ENCODE measurements at regions not wholly inside any gene's neighbourhood (a gene's known extent, or its start where the extent isn't known, plus 50 kb on each side); places are given as distances from the start of the nearest gene placed in this dataset.

DNA sequence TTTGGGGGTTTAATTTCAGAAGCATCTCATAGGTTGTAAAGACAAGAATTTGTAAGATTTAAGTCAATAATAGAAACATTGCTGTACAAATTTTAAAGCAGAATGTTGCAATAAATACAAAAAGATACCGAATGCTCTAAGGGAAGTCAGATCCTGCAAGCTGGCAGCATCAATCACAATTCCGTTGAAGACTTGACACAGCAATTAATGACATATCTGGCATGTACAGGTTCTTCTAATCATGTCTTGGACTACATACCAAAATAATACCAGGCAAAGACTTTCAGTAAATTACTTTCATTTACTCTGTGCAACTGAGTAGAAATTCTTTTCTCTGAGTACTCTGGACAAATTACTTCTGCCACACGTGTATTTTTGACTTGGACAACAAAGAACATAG, 54.0 kb upstream of the CDIN1 start:
- H3K27ac ChIP-seq (ENCODE audit: extremely low read depth, low read depth, low read length), result no peak overlapping the region
- H3K4me1 ChIP-seq (ENCODE audit: control insufficient read depth, insufficient read depth, low read length), result peaks cover 7% of the 10 kb centered on the region
- ChIA-PET CTCF (no interaction called here), POLR2A (no interaction called here)
- no peaks in the 10 kb centered on the region for H3K9me3 ChIP-seq (ENCODE audit: control insufficient read depth, insufficient read depth, low read depth, low read length)
- TF ChIP-seq, protein P1, sequence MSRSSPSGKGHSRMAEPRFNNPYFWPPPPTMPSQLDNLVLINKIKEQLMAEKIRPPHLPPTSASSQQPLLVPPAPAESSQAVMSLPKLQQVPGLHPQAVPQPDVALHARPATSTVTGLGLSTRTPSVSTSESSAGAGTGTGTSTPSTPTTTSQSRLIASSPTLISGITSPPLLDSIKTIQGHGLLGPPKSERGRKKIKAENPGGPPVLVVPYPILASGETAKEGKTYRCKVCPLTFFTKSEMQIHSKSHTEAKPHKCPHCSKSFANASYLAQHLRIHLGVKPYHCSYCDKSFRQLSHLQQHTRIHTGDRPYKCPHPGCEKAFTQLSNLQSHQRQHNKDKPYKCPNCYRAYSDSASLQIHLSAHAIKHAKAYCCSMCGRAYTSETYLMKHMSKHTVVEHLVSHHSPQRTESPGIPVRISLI (tag by site-specific recombination; IDR thresholded peaks at IDR 0.05), result no peak
- TF ChIP-seq ZNF707 (tag by site-specific recombination; IDR thresholded peaks at IDR 0.05) (no peak), ZSCAN23 (tag by site-specific recombination; IDR thresholded peaks at IDR 0.05) (no peak), ZFP3 (tag by site-specific recombination; IDR thresholded peaks at IDR 0.05; ENCODE audit: low read depth) (no peak), ZNF629 (tag by site-specific recombination; IDR thresholded peaks at IDR 0.05) (no peak), ZNF521 (tag by site-specific recombination; IDR thresholded peaks at IDR 0.05) (no peak), SCRT1 (tag by site-specific recombination; IDR thresholded peaks at IDR 0.05; ENCODE audit: borderline replicate concordance) (no peak), ZNF658 (tag by site-specific recombination; IDR thresholded peaks at IDR 0.05) (no peak), ZNF747 (tag by site-specific recombination; IDR thresholded peaks at IDR 0.05) (no peak), ZNF561 (tag by site-specific recombination; IDR thresholded peaks at IDR 0.05; ENCODE audit: borderline replicate concordance) (no peak), ZNF510 (tag by site-specific recombination; IDR thresholded peaks at IDR 0.05; ENCODE audit: insufficient replicate concordance) (no peak)
- TF ChIP-seq, protein P2, sequence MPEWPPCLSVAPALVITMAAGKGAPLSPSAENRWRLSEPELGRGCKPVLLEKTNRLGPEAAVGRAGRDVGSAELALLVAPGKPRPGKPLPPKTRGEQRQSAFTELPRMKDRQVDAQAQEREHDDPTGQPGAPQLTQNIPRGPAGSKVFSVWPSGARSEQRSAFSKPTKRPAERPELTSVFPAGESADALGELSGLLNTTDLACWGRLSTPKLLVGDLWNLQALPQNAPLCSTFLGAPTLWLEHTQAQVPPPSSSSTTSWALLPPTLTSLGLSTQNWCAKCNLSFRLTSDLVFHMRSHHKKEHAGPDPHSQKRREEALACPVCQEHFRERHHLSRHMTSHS (tag by site-specific recombination; IDR thresholded peaks at IDR 0.05), result no peak
- no peak overlapping the region for H3K4me3 ChIP-seq (ENCODE audit: low read depth, low read length)
- no peaks in the 10 kb centered on the region for H3K36me3 ChIP-seq (ENCODE audit: control insufficient read depth in 2 of 2, insufficient read depth in 1 of 2, low read length in 2 of 2)

DNA sequence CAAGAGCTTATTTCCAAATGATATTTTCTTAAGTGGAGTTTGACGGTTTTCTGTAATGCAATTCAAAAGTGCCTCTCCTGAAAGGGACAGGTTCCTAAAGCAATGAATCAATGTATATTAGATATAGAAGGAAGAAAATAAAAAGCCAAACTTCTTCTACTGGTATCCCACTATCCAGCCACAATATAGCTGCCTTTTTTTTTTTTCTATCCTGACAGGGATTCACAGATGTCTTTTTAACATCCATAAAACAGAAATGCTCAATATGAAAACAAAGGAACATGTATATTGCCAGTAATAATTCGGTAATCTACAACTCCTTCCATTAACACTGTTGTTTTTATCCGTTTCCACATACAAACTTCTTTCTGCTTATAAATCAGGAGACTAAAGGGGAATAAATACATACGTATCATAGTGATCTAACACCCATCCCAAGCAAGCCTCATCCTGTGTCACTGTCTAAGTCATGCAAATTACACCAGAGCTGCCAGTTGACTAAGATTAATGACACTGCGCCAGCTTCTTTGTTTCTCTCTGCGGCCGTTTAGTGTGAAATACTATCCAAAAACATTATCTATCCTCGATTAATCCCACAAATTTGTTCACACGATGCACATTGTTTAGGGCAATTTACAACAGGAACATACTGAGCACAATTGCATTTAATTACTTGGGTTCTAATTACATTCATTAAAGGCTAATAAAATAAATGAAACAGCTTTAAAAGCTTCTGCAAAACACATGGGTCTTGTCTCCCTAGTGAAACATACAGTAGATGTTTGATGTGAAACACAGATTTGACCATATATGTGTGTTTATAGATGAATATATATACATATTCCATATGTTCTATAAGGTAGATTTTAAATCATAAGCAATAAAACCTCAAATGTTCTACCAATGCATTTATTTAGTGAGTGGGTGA, 51.9 kb upstream of the CDIN1 start:
- Histone ChIP-seq H3K4me3 (ENCODE audit: low read depth, low read length) (no peak overlapping the region), H3K4me1 (ENCODE audit: control insufficient read depth, insufficient read depth, low read length) (peaks cover 7% of the 10 kb centered on the region), H3K9me3 (ENCODE audit: control insufficient read depth, insufficient read depth, low read depth, low read length) (no peaks in the 10 kb centered on the region), H3K36me3 (ENCODE audit: control insufficient read depth in 2 of 2, insufficient read depth in 1 of 2, low read length in 2 of 2) (no peaks in the 10 kb centered on the region), H3K27ac (ENCODE audit: extremely low read depth, low read depth, low read length) (no peak overlapping the region)
- CTCF ChIA-PET, result no interaction called here
- POLR2A ChIA-PET, result no interaction called here
- TF ChIP-seq ZEB2 (tag by site-specific recombination; IDR thresholded peaks at IDR 0.05) (0 out of 2 replicates have a peak, but pooled peaks have one; percentile 18), ZNF621 (tag by site-specific recombination; IDR thresholded peaks at IDR 0.05) (no peak)

DNA sequence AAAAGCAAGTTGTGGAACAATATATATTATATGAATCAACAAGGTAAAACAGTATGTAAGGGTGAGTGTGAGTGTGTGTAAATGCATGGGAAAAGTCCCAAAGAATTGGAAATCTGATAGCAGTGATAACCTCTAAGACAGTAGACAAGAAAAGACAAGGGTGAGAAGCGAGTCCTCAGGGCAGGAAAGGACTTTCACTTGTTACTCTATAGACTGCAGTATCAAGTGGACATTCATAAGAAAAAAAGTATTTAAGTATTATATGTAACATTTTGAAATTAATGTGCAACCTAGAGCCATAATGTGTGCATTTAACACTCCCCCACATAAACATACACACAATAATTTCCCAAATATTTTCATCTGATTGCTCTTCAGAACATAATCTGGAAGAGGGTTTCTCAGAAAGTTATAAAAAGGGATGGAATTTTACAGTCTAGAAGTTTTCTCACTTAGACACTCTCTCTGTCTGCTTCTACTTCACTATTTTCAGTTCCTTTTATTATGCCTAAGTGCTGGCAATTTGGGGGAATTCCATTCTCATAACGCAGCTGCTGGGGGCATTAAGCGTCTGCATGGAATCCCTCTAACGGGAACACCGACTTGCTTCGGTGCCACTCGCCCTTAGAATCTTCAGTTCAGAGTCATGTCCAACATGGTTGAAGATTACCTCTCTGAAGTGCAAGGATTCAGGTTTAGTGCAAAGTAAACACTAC, 50.0 kb upstream of the CDIN1 start:
- H3K36me3 ChIP-seq (ENCODE audit: control insufficient read depth in 2 of 2, insufficient read depth in 1 of 2, low read length in 2 of 2), result no peaks in the 10 kb centered on the region
- H3K4me1 ChIP-seq (ENCODE audit: control insufficient read depth, insufficient read depth, low read length), result peaks cover 7% of the 10 kb centered on the region
- no peaks in the 10 kb centered on the region for H3K9me3 ChIP-seq (ENCODE audit: control insufficient read depth, insufficient read depth, low read depth, low read length)
- H3K27ac ChIP-seq (ENCODE audit: extremely low read depth, low read depth, low read length), result no peak overlapping the region
- POLR2A ChIA-PET, result no interaction called here
- H3K4me3 ChIP-seq (ENCODE audit: low read depth, low read length), result no peak overlapping the region
- CTCF ChIA-PET, result interaction anchor here (0.7 to 1.0 kb wide), 2 partner anchors 11 to 1797 kb away, joined by 3 to 5 read pairs; no protein-coding TSS in a partner anchor
- TF ChIP-seq, protein P3, sequence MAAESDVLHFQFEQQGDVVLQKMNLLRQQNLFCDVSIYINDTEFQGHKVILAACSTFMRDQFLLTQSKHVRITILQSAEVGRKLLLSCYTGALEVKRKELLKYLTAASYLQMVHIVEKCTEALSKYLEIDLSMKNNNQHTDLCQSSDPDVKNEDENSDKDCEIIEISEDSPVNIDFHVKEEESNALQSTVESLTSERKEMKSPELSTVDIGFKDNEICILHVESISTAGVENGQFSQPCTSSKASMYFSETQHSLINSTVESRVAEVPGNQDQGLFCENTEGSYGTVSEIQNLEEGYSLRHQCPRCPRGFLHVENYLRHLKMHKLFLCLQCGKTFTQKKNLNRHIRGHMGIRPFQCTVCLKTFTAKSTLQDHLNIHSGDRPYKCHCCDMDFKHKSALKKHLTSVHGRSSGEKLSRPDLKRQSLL (tag by site-specific recombination; IDR thresholded peaks at IDR 0.05), result no peak
- TF ChIP-seq ZNF426 (tag by site-specific recombination; IDR thresholded peaks at IDR 0.05) (no peak), ZNF623 (tag by site-specific recombination; IDR thresholded peaks at IDR 0.05) (no peak), ZNF266 (tag by site-specific recombination; IDR thresholded peaks at IDR 0.05; ENCODE audit: low read depth) (no peak), ZNF140 (tag by site-specific recombination; IDR thresholded peaks at IDR 0.05) (no peak), REPIN1 (tag by site-specific recombination; IDR thresholded peaks at IDR 0.05; ENCODE audit: low read depth) (no peak)

All from HEK293 (cell line).